Liver (tissue), 3 donors: ENCODE measurements at regions not wholly inside any gene's neighbourhood (a gene's known extent, or its start where the extent isn't known, plus 50 kb on each side); places are given as distances from the start of the nearest gene placed in this dataset.

Experiments
- FOXA2 ChIP-seq: IDR thresholded peaks from 2 replicates; pipeline ENCODE4 v1.6.1; 2016; ENCODE audit warnings: antibody characterized with exemption
- MAX ChIP-seq: IDR thresholded peaks from 2 replicates; pipeline ENCODE4 v1.6.1; 2016; ENCODE audit warnings: antibody characterized with exemption
- RAD21 ChIP-seq, 2 donors: IDR thresholded peaks; 2 replicates each; pipeline ENCODE4 v1.6.1; 2016; ENCODE audit warnings: antibody characterized with exemption in 2 of 2, mild to moderate bottlenecking in 2 of 2
- TAF1 ChIP-seq: conservative IDR thresholded peaks from 2 replicates; pipeline ENCODE4 v1.6.1; 2016; ENCODE audit warnings: antibody characterized with exemption, mild to moderate bottlenecking
- TF ChIP-seq, protein P1 (sequence below): fragments of 150-350 bp; IDR thresholded peaks from 2 replicates; pipeline ENCODE4 v1.5.1; 2017; ENCODE audit warnings: improper control_type of control experiment, low read depth, low read length; ENCODE audit not compliant: missing input control
- TF ChIP-seq, protein P2 (sequence below): IDR thresholded peaks from 2 replicates; pipeline ENCODE4 v1.6.1; 2016; ENCODE audit warnings: antibody characterized with exemption, mild to moderate bottlenecking
- donor health status: healthy.
- donor health status: healthy.

DNA sequence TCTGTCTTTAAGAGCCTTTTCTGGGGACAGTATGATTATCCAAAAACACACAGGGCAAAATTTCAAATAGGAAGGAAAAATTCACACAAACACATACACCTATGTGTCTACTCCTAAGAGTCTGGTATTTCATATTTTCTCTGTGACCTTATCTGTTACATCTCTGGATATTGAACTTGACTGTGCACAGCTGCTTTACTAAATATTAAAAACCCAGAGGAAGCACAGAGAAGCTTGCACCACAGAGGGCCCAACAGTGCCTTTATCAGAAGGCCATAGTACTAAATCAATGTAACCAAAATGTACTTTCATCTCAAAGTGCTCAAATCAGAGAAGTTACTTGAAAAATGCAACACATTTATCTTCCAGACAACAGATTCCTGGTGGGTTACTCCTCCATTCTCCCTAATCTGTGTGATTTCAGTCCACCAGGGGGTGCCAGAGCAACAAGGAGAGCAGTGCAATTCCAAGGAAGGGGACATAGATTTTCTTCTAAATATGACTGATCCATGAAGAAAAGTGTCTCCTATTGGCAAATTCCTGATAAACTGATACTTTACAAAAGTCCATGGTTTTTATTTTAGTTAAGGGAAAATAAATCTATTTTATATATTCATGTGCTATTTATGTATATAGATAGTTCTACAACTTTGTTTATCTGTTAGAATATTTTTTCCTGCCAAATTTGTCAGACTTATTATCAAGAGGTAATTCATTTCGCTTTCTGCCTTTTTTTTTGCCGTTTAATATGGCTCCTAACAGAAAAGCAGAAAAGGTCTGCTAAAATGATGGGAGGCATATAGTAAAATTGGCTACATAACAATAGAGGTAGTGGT is 617.6 kb downstream of the LRFN5 start:
- TF ChIP-seq RAD21 (IDR thresholded peaks at IDR 0.05) (peak; percentile 83 to 84), FOXA2 (no peak), MAX (no peak), TAF1 (no peak)
- TF ChIP-seq, protein P1, sequence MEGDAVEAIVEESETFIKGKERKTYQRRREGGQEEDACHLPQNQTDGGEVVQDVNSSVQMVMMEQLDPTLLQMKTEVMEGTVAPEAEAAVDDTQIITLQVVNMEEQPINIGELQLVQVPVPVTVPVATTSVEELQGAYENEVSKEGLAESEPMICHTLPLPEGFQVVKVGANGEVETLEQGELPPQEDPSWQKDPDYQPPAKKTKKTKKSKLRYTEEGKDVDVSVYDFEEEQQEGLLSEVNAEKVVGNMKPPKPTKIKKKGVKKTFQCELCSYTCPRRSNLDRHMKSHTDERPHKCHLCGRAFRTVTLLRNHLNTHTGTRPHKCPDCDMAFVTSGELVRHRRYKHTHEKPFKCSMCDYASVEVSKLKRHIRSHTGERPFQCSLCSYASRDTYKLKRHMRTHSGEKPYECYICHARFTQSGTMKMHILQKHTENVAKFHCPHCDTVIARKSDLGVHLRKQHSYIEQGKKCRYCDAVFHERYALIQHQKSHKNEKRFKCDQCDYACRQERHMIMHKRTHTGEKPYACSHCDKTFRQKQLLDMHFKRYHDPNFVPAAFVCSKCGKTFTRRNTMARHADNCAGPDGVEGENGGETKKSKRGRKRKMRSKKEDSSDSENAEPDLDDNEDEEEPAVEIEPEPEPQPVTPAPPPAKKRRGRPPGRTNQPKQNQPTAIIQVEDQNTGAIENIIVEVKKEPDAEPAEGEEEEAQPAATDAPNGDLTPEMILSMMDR, result peak; percentile 60
- TF ChIP-seq, protein P2, sequence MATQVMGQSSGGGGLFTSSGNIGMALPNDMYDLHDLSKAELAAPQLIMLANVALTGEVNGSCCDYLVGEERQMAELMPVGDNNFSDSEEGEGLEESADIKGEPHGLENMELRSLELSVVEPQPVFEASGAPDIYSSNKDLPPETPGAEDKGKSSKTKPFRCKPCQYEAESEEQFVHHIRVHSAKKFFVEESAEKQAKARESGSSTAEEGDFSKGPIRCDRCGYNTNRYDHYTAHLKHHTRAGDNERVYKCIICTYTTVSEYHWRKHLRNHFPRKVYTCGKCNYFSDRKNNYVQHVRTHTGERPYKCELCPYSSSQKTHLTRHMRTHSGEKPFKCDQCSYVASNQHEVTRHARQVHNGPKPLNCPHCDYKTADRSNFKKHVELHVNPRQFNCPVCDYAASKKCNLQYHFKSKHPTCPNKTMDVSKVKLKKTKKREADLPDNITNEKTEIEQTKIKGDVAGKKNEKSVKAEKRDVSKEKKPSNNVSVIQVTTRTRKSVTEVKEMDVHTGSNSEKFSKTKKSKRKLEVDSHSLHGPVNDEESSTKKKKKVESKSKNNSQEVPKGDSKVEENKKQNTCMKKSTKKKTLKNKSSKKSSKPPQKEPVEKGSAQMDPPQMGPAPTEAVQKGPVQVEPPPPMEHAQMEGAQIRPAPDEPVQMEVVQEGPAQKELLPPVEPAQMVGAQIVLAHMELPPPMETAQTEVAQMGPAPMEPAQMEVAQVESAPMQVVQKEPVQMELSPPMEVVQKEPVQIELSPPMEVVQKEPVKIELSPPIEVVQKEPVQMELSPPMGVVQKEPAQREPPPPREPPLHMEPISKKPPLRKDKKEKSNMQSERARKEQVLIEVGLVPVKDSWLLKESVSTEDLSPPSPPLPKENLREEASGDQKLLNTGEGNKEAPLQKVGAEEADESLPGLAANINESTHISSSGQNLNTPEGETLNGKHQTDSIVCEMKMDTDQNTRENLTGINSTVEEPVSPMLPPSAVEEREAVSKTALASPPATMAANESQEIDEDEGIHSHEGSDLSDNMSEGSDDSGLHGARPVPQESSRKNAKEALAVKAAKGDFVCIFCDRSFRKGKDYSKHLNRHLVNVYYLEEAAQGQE, result no peak
